ENCODE measurements at regions not wholly inside any gene's neighbourhood (a gene's known extent, or its start where the extent isn't known, plus 50 kb on each side); places are given as distances from the start of the nearest gene placed in this dataset.

DNA sequence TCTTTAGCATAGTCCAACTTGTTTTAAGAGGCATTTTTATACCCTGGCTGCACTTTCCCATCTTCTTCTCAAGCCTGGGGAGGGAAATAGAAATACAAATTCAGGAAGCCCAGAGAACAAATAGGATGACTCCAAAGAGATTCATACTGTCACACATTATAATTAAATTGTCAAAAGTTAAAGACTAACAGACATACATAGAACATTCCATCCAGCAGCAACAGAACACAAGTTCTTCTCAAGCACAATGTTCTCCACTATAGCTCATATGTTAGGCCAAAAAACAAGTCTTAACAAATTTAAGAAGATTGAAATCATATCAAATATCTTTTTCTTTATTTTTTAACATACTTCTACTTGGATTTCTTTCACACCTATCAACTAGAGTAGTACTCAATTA, 75.7 kb downstream of the ANKRD7 start:
- TF ChIP-seq, protein P1, sequence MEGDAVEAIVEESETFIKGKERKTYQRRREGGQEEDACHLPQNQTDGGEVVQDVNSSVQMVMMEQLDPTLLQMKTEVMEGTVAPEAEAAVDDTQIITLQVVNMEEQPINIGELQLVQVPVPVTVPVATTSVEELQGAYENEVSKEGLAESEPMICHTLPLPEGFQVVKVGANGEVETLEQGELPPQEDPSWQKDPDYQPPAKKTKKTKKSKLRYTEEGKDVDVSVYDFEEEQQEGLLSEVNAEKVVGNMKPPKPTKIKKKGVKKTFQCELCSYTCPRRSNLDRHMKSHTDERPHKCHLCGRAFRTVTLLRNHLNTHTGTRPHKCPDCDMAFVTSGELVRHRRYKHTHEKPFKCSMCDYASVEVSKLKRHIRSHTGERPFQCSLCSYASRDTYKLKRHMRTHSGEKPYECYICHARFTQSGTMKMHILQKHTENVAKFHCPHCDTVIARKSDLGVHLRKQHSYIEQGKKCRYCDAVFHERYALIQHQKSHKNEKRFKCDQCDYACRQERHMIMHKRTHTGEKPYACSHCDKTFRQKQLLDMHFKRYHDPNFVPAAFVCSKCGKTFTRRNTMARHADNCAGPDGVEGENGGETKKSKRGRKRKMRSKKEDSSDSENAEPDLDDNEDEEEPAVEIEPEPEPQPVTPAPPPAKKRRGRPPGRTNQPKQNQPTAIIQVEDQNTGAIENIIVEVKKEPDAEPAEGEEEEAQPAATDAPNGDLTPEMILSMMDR (IDR thresholded peaks at IDR 0.05): no peak
- TF ChIP-seq POLR2A (IDR thresholded peaks at IDR 0.05) (no peak), POLR2AphosphoS5 (IDR thresholded peaks at IDR 0.05) (no peak)
